ENCODE measurements at regions not wholly inside any gene's neighbourhood (a gene's known extent, or its start where the extent isn't known, plus 50 kb on each side); places are given as distances from the start of the nearest gene placed in this dataset.

- no peak overlapping the region for H3K4me3 Mint-ChIP-seq
- no peaks in the 10 kb centered on the region for H3K79me2 ChIP-seq (replicated peaks; ENCODE audit: insufficient read depth)
- H3K27ac Mint-ChIP-seq, result no peak overlapping the region
- TF ChIP-seq ZNF462 (CRISPR knock-in tag; IDR thresholded peaks at IDR 0.05), result no peak
- TF ChIP-seq ZNF114 (CRISPR knock-in tag; IDR thresholded peaks at IDR 0.05), result no peak
- TF ChIP-seq CREB1 (CRISPR knock-in tag; IDR thresholded peaks at IDR 0.05; ENCODE audit: low read depth), result no peak
- no peak for TF ChIP-seq JUNB (IDR thresholded peaks at IDR 0.05; ENCODE audit: unreplicated experiment)
- TF ChIP-seq EZH2phosphoT487 (IDR thresholded peaks at IDR 0.05; ENCODE audit: unreplicated experiment), result no peak
- TF ChIP-seq, protein P1, sequence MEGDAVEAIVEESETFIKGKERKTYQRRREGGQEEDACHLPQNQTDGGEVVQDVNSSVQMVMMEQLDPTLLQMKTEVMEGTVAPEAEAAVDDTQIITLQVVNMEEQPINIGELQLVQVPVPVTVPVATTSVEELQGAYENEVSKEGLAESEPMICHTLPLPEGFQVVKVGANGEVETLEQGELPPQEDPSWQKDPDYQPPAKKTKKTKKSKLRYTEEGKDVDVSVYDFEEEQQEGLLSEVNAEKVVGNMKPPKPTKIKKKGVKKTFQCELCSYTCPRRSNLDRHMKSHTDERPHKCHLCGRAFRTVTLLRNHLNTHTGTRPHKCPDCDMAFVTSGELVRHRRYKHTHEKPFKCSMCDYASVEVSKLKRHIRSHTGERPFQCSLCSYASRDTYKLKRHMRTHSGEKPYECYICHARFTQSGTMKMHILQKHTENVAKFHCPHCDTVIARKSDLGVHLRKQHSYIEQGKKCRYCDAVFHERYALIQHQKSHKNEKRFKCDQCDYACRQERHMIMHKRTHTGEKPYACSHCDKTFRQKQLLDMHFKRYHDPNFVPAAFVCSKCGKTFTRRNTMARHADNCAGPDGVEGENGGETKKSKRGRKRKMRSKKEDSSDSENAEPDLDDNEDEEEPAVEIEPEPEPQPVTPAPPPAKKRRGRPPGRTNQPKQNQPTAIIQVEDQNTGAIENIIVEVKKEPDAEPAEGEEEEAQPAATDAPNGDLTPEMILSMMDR (conservative IDR thresholded peaks at IDR 0.05; ENCODE audit: low read depth in 2 of 2), result no peak
- TF ChIP-seq EZH2 (IDR thresholded peaks at IDR 0.05; ENCODE audit: low read depth, unreplicated experiment), result no peak
- TF ChIP-seq ETS1 (IDR thresholded peaks at IDR 0.05), result no peak
- TF ChIP-seq ZNF331 (CRISPR knock-in tag; IDR thresholded peaks at IDR 0.05; ENCODE audit: low read depth), result no peak
- no peak for TF ChIP-seq POLR2AphosphoS5 (IDR thresholded peaks at IDR 0.05; ENCODE audit: low read depth)
- TF ChIP-seq STAT1 (IDR thresholded peaks at IDR 0.05; ENCODE audit: unreplicated experiment), result no peak
- TF ChIP-seq, protein P2, sequence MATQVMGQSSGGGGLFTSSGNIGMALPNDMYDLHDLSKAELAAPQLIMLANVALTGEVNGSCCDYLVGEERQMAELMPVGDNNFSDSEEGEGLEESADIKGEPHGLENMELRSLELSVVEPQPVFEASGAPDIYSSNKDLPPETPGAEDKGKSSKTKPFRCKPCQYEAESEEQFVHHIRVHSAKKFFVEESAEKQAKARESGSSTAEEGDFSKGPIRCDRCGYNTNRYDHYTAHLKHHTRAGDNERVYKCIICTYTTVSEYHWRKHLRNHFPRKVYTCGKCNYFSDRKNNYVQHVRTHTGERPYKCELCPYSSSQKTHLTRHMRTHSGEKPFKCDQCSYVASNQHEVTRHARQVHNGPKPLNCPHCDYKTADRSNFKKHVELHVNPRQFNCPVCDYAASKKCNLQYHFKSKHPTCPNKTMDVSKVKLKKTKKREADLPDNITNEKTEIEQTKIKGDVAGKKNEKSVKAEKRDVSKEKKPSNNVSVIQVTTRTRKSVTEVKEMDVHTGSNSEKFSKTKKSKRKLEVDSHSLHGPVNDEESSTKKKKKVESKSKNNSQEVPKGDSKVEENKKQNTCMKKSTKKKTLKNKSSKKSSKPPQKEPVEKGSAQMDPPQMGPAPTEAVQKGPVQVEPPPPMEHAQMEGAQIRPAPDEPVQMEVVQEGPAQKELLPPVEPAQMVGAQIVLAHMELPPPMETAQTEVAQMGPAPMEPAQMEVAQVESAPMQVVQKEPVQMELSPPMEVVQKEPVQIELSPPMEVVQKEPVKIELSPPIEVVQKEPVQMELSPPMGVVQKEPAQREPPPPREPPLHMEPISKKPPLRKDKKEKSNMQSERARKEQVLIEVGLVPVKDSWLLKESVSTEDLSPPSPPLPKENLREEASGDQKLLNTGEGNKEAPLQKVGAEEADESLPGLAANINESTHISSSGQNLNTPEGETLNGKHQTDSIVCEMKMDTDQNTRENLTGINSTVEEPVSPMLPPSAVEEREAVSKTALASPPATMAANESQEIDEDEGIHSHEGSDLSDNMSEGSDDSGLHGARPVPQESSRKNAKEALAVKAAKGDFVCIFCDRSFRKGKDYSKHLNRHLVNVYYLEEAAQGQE (IDR thresholded peaks at IDR 0.05; ENCODE audit: unreplicated experiment), result no peak
- TF ChIP-seq NANOG (IDR thresholded peaks at IDR 0.05; ENCODE audit: borderline replicate concordance), result no peak
- H3K4me2 ChIP-seq, result no peak overlapping the region
- no peaks in the 10 kb centered on the region for H3K9me2 ChIP-seq (ENCODE audit: insufficient read depth)
- no peaks in the 10 kb centered on the region for H4K20me1 ChIP-seq (replicated peaks; ENCODE audit: insufficient read depth)
- no peaks in the 10 kb centered on the region for H3K27me3 ChIP-seq (ENCODE audit: insufficient read depth)
- no peak overlapping the region for H2AFZ ChIP-seq
- peaks cover 7% of the 10 kb centered on the region for H3K36me3 Mint-ChIP-seq (ENCODE audit: low read depth)
- DNase-seq (ENCODE audit: low spot score), result no peak
- H3F3A ChIP-seq (replicated peaks; ENCODE audit: low read depth), result no peaks in the 10 kb centered on the region
- H3K27ac ChIP-seq (ENCODE audit: low read depth), result no peak overlapping the region
- H3K4me1 Mint-ChIP-seq, result peaks cover 4% of the 10 kb centered on the region
- H3K4me3 ChIP-seq, result no peak overlapping the region
- peaks cover 10% of the 10 kb centered on the region for H3K27me3 Mint-ChIP-seq (ENCODE audit: insufficient read depth, low read depth, poor library complexity)
- ATAC-seq, result no peak
- H3K4me1 ChIP-seq (ENCODE audit: insufficient read depth), result no peaks in the 10 kb centered on the region
- H3K9me3 Mint-ChIP-seq, result peaks cover 5% of the 10 kb centered on the region
- H3K36me3 ChIP-seq (ENCODE audit: insufficient read depth), result peaks cover 13% of the 10 kb centered on the region; the same call in 1 of the 2 replicates
Measured at GRCh38 chr22:48677621-48678020, 1150.1 kb downstream of the BRD1 start.

All from GM23338 (cell line).